ENCODE measurements at regions not wholly inside any gene's neighbourhood (a gene's known extent, or its start where the extent isn't known, plus 50 kb on each side); places are given as distances from the start of the nearest gene placed in this dataset.
"Not testable (repeated sequence)": the region's sequence is repeated elsewhere in the genome, so short reads cannot be mapped to it uniquely, and the experiment has no call there.

GRCh38 chr2:132318481-132318880 is 98.1 kb upstream of the GPR39 start:
- not testable (repeated sequence) for DNase-seq (ENCODE audit: low read depth)

GRCh38 chr2:132324005-132324404 is 92.6 kb upstream of the GPR39 start:
- DNase-seq (ENCODE audit: low read depth) = not testable (repeated sequence)

- not testable (repeated sequence) for DNase-seq (ENCODE audit: low read depth)
Measured at GRCh38 chr2:132332345-132333033, 84.1 kb upstream of the GPR39 start.

GRCh38 chr2:132337135-132337534 is 79.5 kb upstream of the GPR39 start:
- not testable (repeated sequence) for DNase-seq (ENCODE audit: low read depth)

- not testable (repeated sequence) for DNase-seq (ENCODE audit: low read depth)
Measured at GRCh38 chr2:132337844-132338243, 78.8 kb upstream of the GPR39 start.

- DNase-seq (ENCODE audit: low read depth) = peak; percentile 72
Measured at GRCh38 chr2:132347041-132347780, 69.4 kb upstream of the GPR39 start.

GRCh38 chr2:132349092-132349687 is 67.4 kb upstream of the GPR39 start:
- peak; percentile 65 for DNase-seq (ENCODE audit: low read depth)

GRCh38 chr2:132351668-132352067 is 64.9 kb upstream of the GPR39 start:
- DNase-seq (ENCODE audit: low read depth) = not testable (repeated sequence)

- peak; percentile 46 for DNase-seq (ENCODE audit: low read depth)
Measured at GRCh38 chr2:132352481-132353001, 64.1 kb upstream of the GPR39 start.

- not testable (repeated sequence) for DNase-seq (ENCODE audit: low read depth)
Measured at GRCh38 chr2:132353380-132353779, 63.2 kb upstream of the GPR39 start.

- DNase-seq (ENCODE audit: low read depth) = not testable (repeated sequence)
Measured at GRCh38 chr2:132360964-132361363, 55.6 kb upstream of the GPR39 start.

GRCh38 chr2:132361498-132361897 is 55.1 kb upstream of the GPR39 start:
- not testable (repeated sequence) for DNase-seq (ENCODE audit: low read depth)

- not testable (repeated sequence) for DNase-seq (ENCODE audit: low read depth)
Measured at GRCh38 chr2:132363352-132363751, 53.3 kb upstream of the GPR39 start.

GRCh38 chr2:132365963-132366362 is 50.6 kb upstream of the GPR39 start:
- DNase-seq (ENCODE audit: low read depth) = not testable (repeated sequence)

- no peak for DNase-seq (ENCODE audit: low read depth)
Measured at GRCh38 chr2:132366421-132367180, 50.0 kb upstream of the GPR39 start.
